22Rv1 (cell line): ENCODE measurements at regions not wholly inside any gene's neighbourhood (a gene's known extent, or its start where the extent isn't known, plus 50 kb on each side); places are given as distances from the start of the nearest gene placed in this dataset.

Source experiments
- CTCF ChIP-seq: fragments of 450-650 bp; IDR thresholded peaks from 2 replicates; pipeline ENCODE4 v1.5.1; 2017; ENCODE audit warnings: mild to moderate bottlenecking
- ZFX ChIP-seq: fragments of 450-650 bp; IDR thresholded peaks from 2 replicates; pipeline ENCODE4 v1.6.1; 2017; ENCODE audit warnings: antibody characterized with exemption, borderline replicate concordance

- TF ChIP-seq CTCF (no peak), ZFX (no peak)
These were observed 164.8 kb upstream of the NT5E start for GRCh38 chr6:85285114-85285513.
